AG04450 (cell line): ENCODE measurements at regions not wholly inside any gene's neighbourhood (a gene's known extent, or its start where the extent isn't known, plus 50 kb on each side); places are given as distances from the start of the nearest gene placed in this dataset.

Experiments
- CTCF ChIA-PET: fragments of 300-600, 350-600 bp; formaldehyde crosslinking; extraction: SDS; loops from one replicate; lab custom pipeline; 2022; ENCODE audit warnings: antibody characterized with exemption, inconsistent platforms; lab: Charles Lee
- POLR2A ChIA-PET: fragments of 350-600 bp; formaldehyde crosslinking; extraction: SDS; loops from one replicate; lab custom pipeline; 2021; ENCODE audit warnings: antibody characterized with exemption, inconsistent platforms; lab: Yijun Ruan, JAX
- DNase-seq: peaks from one replicate; pipeline ENCODE4 v3.0.0-alpha.2; 2011; ENCODE audit warnings: low read depth, low spot score
- H3K27ac ChIP-seq: one replicate; pipeline ENCODE4 v1.5.1; 2012; ENCODE audit warnings: low read depth, low read length, control low read depth
- H3K27me3 ChIP-seq: one replicate; pipeline ENCODE4 v1.6.0; 2012; ENCODE audit warnings: low read length; ENCODE audit not compliant: control insufficient read depth, insufficient read depth
- H3K4me3 ChIP-seq: 2 replicates; pipeline ENCODE4 v1.5.1; 2011; ENCODE audit warnings: mild to moderate bottlenecking, low read depth, low read length, control low read depth
- H3K9me3 ChIP-seq: 2 replicates; pipeline ENCODE4 v1.5.1; 2012; ENCODE audit warnings: low read length; ENCODE audit not compliant: control insufficient read depth, insufficient read depth
- CTCF ChIP-seq: IDR thresholded peaks from 2 replicates; pipeline ENCODE4 v1.5.1; 2011; ENCODE audit warnings: low read depth, low read length, control low read depth, inconsistent platforms

GRCh38 chr6:86357877-86358276, 579.5 kb upstream of the HTR1E start:
- no peak for DNase-seq
- Histone ChIP-seq H3K27ac (no peak overlapping the region), H3K27me3 (no peaks in the 10 kb centered on the region), H3K4me3 (no peak overlapping the region), H3K9me3 (peaks cover 22% of the 10 kb centered on the region; the same call in 1 of the 2 replicates)
- POLR2A ChIA-PET = no interaction called here
- CTCF ChIA-PET = no interaction called here
- no peak for TF ChIP-seq CTCF

DNA sequence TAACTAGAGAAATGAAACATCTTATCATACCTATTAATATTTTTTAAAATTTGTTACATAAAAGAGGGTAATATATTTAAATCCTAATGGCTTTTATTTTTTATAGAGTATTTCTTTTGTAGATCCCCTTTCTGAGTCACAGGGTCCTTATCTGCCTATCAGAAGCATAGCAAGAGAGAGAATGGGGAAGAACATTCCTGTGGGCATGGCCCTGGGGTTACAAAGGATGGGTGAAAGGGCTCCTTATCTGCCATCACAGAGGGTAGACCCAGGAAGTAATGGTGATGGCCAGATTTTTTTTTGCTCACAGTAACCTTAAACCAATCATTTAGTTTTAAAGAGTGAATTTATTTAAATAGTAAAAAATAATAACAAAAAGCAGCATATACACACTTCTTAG, 582.1 kb upstream of the HTR1E start:
- H3K4me3 ChIP-seq = no peak overlapping the region
- no peak overlapping the region for H3K27ac ChIP-seq
- CTCF ChIA-PET = no interaction called here
- DNase-seq = no peak
- H3K27me3 ChIP-seq = no peaks in the 10 kb centered on the region
- POLR2A ChIA-PET = no interaction called here
- H3K9me3 ChIP-seq = peaks cover 24% of the 10 kb centered on the region; the same call in 1 of the 2 replicates
- TF ChIP-seq CTCF = no peak

DNA sequence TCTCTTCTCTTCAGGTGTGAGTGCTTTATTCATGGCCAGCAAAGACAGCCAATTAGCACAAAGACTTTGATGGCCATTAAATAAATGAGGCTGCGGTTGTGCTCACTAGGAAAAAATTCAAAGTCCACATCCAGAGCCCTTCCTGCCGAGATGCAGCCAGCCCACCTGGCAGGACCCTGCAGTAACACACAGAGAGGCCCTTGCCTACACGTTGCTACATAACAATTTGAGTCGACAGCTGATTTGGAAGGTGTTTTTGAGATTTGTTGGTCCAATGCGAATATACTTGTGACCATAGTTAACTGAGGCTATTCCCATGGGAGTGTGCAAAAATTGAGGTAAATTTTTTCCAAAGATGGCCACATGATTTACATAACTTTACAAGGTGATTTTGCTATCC, 605.4 kb upstream of the HTR1E start:
- peaks cover 9% of the 10 kb centered on the region; the same call in 1 of the 2 replicates for H3K9me3 ChIP-seq
- no peak overlapping the region for H3K27ac ChIP-seq
- CTCF ChIA-PET = no interaction called here
- POLR2A ChIA-PET = no interaction called here
- H3K4me3 ChIP-seq = no peak overlapping the region
- no peak for DNase-seq
- no peak for TF ChIP-seq CTCF
- no peaks in the 10 kb centered on the region for H3K27me3 ChIP-seq

- ChIA-PET CTCF (no interaction called here), POLR2A (no interaction called here)
- no peaks in the 10 kb centered on the region for H3K27me3 ChIP-seq
- no peak for TF ChIP-seq CTCF
- H3K9me3 ChIP-seq = peaks cover 9% of the 10 kb centered on the region; the same call in 1 of the 2 replicates
- DNase-seq = no peak
- no peak overlapping the region for H3K27ac ChIP-seq
- no peak overlapping the region for H3K4me3 ChIP-seq
Measured at GRCh38 chr6:86331265-86331840, 606.0 kb upstream of the HTR1E start.

- DNase-seq = no peak
- Histone ChIP-seq H3K4me3 (no peak overlapping the region), H3K27me3 (no peaks in the 10 kb centered on the region), H3K9me3 (peaks cover 20% of the 10 kb centered on the region), H3K27ac (no peak overlapping the region)
- CTCF ChIA-PET = no interaction called here
- POLR2A ChIA-PET = no interaction called here
- TF ChIP-seq CTCF = no peak
Measured at GRCh38 chr6:86306210-86306609, 631.1 kb upstream of the HTR1E start.
